Heart left ventricle (tissue), 13 donors: ENCODE measurements at regions not wholly inside any gene's neighbourhood (a gene's known extent, or its start where the extent isn't known, plus 50 kb on each side); places are given as distances from the start of the nearest gene placed in this dataset.

Experiments
- POLR2A ChIP-seq, 2 donors: fragments of 450-650 bp; IDR thresholded peaks; one replicate each; pipeline ENCODE4 v1.6.1; 2017; ENCODE audit warnings: antibody characterized with exemption in 2 of 2, mild to moderate bottlenecking in 2 of 2, moderate library complexity in 2 of 2
- TF ChIP-seq, protein P1 (sequence below), 12 donors: fragments of 200-600 bp; sonication (generic) in 4 of 12; IDR thresholded peaks; one replicate each; pipeline versions ENCODE4 v1.5.0 to v1.8.0; 2018 to 2022; ENCODE audit warnings: antibody characterized with exemption in 12 of 12, mild to moderate bottlenecking in 5 of 12
- donor health status: ischemic (EF 13 %, LVEDD 7.1; RV severe dilation, severe dysfunction).
- donor health status: DM: no; HTN: yes; CAD: no.
- donor health status: DM: no; HTN: no; CAD: no.
- donor health status: ischemic (EF 25% LVEDD 6.9; RV normal size, moderate dysfunction).
- donor health status: ischemic (EF 25% LVEDD 5.7; RV mildly dilated, moderate dysfunction).
- donor health status: ischemic (EF 35%, LVEDD 5.7; RV mildly dilated, moderate dysfunction).
- donor health status: nonischemic (EF 11% LVEDD 7.7; RV severe dilation, severe dysfunction).
- donor health status: DM: yes; HTN: yes; CAD: no.
- donor health status: PGD.
- donor health status: ischemic (EF 29% LVEDD 5.4; RV normal size, mild dysfunction).
- donor health status: nonischemic (EF 23%, LVEDD 6.1; RV moderate dilation, normal function).

DNA sequence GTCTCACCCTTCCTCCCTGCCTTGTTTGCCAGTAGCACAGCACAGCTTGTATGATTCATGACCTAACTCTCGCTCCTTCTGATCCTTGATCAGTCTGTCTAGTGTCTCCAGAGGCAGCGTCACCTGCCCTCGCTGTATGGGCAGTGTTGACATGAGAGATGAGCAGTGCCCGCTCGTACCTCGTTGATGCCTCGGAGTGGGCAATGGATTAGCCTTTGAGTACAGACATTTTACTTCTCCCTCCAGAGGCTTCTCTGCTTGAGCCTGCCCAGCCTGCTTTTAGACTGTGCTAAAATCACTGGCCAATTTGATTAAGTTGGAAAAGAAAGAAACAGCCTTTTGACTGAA, 569.0 kb downstream of the NTRK3 start:
- TF ChIP-seq, protein P1, sequence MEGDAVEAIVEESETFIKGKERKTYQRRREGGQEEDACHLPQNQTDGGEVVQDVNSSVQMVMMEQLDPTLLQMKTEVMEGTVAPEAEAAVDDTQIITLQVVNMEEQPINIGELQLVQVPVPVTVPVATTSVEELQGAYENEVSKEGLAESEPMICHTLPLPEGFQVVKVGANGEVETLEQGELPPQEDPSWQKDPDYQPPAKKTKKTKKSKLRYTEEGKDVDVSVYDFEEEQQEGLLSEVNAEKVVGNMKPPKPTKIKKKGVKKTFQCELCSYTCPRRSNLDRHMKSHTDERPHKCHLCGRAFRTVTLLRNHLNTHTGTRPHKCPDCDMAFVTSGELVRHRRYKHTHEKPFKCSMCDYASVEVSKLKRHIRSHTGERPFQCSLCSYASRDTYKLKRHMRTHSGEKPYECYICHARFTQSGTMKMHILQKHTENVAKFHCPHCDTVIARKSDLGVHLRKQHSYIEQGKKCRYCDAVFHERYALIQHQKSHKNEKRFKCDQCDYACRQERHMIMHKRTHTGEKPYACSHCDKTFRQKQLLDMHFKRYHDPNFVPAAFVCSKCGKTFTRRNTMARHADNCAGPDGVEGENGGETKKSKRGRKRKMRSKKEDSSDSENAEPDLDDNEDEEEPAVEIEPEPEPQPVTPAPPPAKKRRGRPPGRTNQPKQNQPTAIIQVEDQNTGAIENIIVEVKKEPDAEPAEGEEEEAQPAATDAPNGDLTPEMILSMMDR (IDR thresholded peaks at IDR 0.05): no peak
- TF ChIP-seq POLR2A (IDR thresholded peaks at IDR 0.05): no peak
